GM12878 (cell line): ENCODE measurements at regions not wholly inside any gene's neighbourhood (a gene's known extent, or its start where the extent isn't known, plus 50 kb on each side); places are given as distances from the start of the nearest gene placed in this dataset.

Experiments used
- ATAC-seq: fragments of 200-7000 bp; cut with Tn5 transposase; 3 replicates; pipeline ENCODE4 v1.9.1; 2020; ENCODE audit warnings: mild to moderate bottlenecking, moderate library complexity
- BruUV-seq: library from RNA; stranded (reverse); fragments of 400-500 nt; replicated peaks from 2 replicates; lab custom pipeline; 2021; lab: Mats Ljungman, UMichigan
- CTCF ChIA-PET: fragments of 300-600 bp; sonication (Branson Sonifier 250); formaldehyde crosslinking; extraction: SDS; loops from one replicate; lab custom pipeline; 2021; ENCODE audit warnings: inconsistent platforms; lab: Yijun Ruan, JAX
- POLR2A ChIA-PET: fragments of 350-600 bp; formaldehyde crosslinking; extraction: SDS; loops from one replicate; lab custom pipeline; 2021; ENCODE audit warnings: inconsistent platforms; lab: Charles Lee
- RAD21 ChIA-PET: fragments of 300-600 bp; sonication (Branson Sonifier 250); formaldehyde crosslinking; loops from one replicate; lab custom pipeline; 2023; ENCODE audit warnings: antibody characterized with exemption; ENCODE audit not compliant: unreplicated experiment; lab: Charles Lee
- SMC1A ChIA-PET: fragments of 300-600 bp; sonication (Branson Sonifier 250); formaldehyde crosslinking; loops from one replicate; lab custom pipeline; 2023; ENCODE audit not compliant: unreplicated experiment, uncharacterized antibody; lab: Charles Lee
- DNase-seq: peaks from one replicate; pipeline ENCODE4 v3.0.0-alpha.2; 2011; ENCODE audit warnings: low read depth, low spot score
- FAIRE-seq: peaks from 3 replicates; lab custom pipeline; 2011; peaks lifted over from hg19 to GRCh38; lab: Jason Lieb, UNC
- H2AFZ ChIP-seq: 2 replicates; pipeline ENCODE4 v1.6.0; 2011; ENCODE audit warnings: low read depth, low read length, control low read depth; ENCODE audit not compliant: control insufficient read depth
- H3K27ac ChIP-seq: 2 replicates; pipeline ENCODE4 v1.5.1; 2011; ENCODE audit warnings: control low read depth; ENCODE audit not compliant: control insufficient read depth, insufficient read depth
- H3K27me3 ChIP-seq, 2 experiments: replicated peaks in 1 of 2; 2 replicates each; pipeline versions ENCODE4 v1.6.0 to v1.6.1; 2011; ENCODE audit warnings: low read length in 1 of 2; ENCODE audit not compliant: control insufficient read depth in 2 of 2, insufficient read depth in 2 of 2
- H3K36me3 ChIP-seq, 2 experiments: 2 replicates each; pipeline ENCODE4 v1.5.1; 2011; ENCODE audit warnings: low read length in 1 of 2; ENCODE audit not compliant: control insufficient read depth in 2 of 2, insufficient read depth in 2 of 2
- H3K4me1 ChIP-seq: 2 replicates; pipeline ENCODE4 v1.6.1; 2011; ENCODE audit warnings: mild to moderate bottlenecking, low read length, moderate library complexity, mixed read lengths; ENCODE audit not compliant: control insufficient read depth, insufficient read depth
- H3K4me2 ChIP-seq: 2 replicates; pipeline ENCODE4 v1.6.0; 2011; ENCODE audit warnings: control low read depth; ENCODE audit not compliant: control insufficient read depth, insufficient read depth
- H3K4me3 ChIP-seq: fragments of 200-600 bp; sonication (generic); 2 replicates; pipeline ENCODE4 v1.5.1; 2016
- H3K79me2 ChIP-seq: 2 replicates; pipeline ENCODE4 v1.6.0; 2011; ENCODE audit warnings: low read length; ENCODE audit not compliant: control insufficient read depth, insufficient read depth
- H3K9ac ChIP-seq: 2 replicates; pipeline ENCODE4 v1.8.0; 2011; ENCODE audit warnings: low read length, control low read depth, mixed read lengths; ENCODE audit not compliant: control insufficient read depth, insufficient read depth
- H3K9me3 ChIP-seq: replicated peaks from 3 replicates; pipeline ENCODE4 v1.5.1; 2011; ENCODE audit warnings: mild to moderate bottlenecking, low read length; ENCODE audit not compliant: control insufficient read depth, insufficient read depth
- H4K20me1 ChIP-seq: 2 replicates; pipeline ENCODE4 v1.6.0; 2011; ENCODE audit not compliant: control insufficient read depth, insufficient read depth
- ATF2 ChIP-seq: IDR thresholded peaks from 2 replicates; pipeline ENCODE4 v1.6.1; 2012; ENCODE audit warnings: low read length, inconsistent platforms
- BCL11A ChIP-seq: IDR thresholded peaks from 2 replicates; pipeline ENCODE4 v1.6.1; 2011; ENCODE audit warnings: low read depth, low read length
- BHLHE40 ChIP-seq, 2 experiments: fragments of 450-650 bp in 1 of 2; IDR thresholded peaks; 2 replicates each; pipeline ENCODE4 v1.6.1; 2011 to 2017; ENCODE audit warnings: low read depth in 2 of 2, borderline replicate concordance in 1 of 2, improper control_type of control experiment in 1 of 2, low read length in 1 of 2, mild to moderate bottlenecking in 1 of 2
- HDGF ChIP-seq: fragments of 450-650 bp; IDR thresholded peaks from 2 replicates; pipeline ENCODE4 v1.6.1; 2016; ENCODE audit warnings: antibody characterized with exemption
- KLF5 ChIP-seq: fragments of 450-650 bp; IDR thresholded peaks from 2 replicates; pipeline ENCODE4 v1.6.1; 2014; ENCODE audit warnings: mild to moderate bottlenecking; ENCODE audit not compliant: partially characterized antibody
- NBN ChIP-seq: fragments of 450-650 bp; IDR thresholded peaks from 2 replicates; pipeline ENCODE4 v1.6.1; 2016
- NFYA ChIP-seq: IDR thresholded peaks from 2 replicates; pipeline ENCODE4 v1.6.1; 2011; ENCODE audit warnings: low read depth, mild to moderate bottlenecking, low read length, improper control_type of control experiment, borderline replicate concordance
- POLR2A ChIP-seq: IDR thresholded peaks from 2 replicates; pipeline ENCODE4 v1.6.1; 2011; ENCODE audit warnings: low read depth, mild to moderate bottlenecking, low read length
- REST ChIP-seq: IDR thresholded peaks from 2 replicates; pipeline ENCODE4 v1.6.1; 2012; ENCODE audit warnings: mild to moderate bottlenecking, low read depth, low read length
- SREBF2 ChIP-seq: IDR thresholded peaks from 2 replicates; pipeline ENCODE4 v1.6.1; 2012; ENCODE audit warnings: mild to moderate bottlenecking, low read length
- ZNF207 ChIP-seq: fragments of 450-650 bp; IDR thresholded peaks from 2 replicates; pipeline ENCODE4 v1.6.1; 2014; ENCODE audit warnings: antibody characterized with exemption, mild to moderate bottlenecking, borderline replicate concordance
- ZSCAN29 ChIP-seq: fragments of 450-650 bp; IDR thresholded peaks from 2 replicates; pipeline ENCODE4 v1.6.1; 2017; ENCODE audit warnings: mild to moderate bottlenecking, moderate library complexity
- WGBS: methylation state at CpG from one replicate; pipeline ENCODE4 v1.1.6; 2016; ENCODE audit warnings: low lambda C conversion rate; ENCODE audit not compliant: insufficient replicate concordance, insufficient coverage; ENCODE audit errors: missing lambda C conversion rate; 5-methylcytosine and 5-hydroxymethylcytosine counted together
- in situ Hi-C: fragments of 300-500 bp; cut with MboI; formaldehyde crosslinking; loops from 9 replicates; pipeline ENCODE4 v1.14.3; 2018; ENCODE audit warnings: mixed read lengths
- intact Hi-C: fragments of 100-400 bp; cut with micrococcal nuclease; formaldehyde crosslinking; loops from one replicate; pipeline ENCODE4 v1.14.2; 2022; ENCODE audit not compliant: unreplicated experiment

GRCh38 chrX:144790148-144790547, 457.2 kb upstream of the SPANXN1 start (continued):
- no peak for TF ChIP-seq BCL11A
- no peak for TF ChIP-seq REST
- TF ChIP-seq NFYA = no peak
- TF ChIP-seq ATF2 = no peak
- TF ChIP-seq, all 136 proteins: peak for 0

GRCh38 chrX:144791298-144791697, 456.0 kb upstream of the SPANXN1 start:
- no peaks in the 10 kb centered on the region for H3K27me3 ChIP-seq
- no peaks in the 10 kb centered on the region for H4K20me1 ChIP-seq
- intact Hi-C loops = no loop called here
- in situ Hi-C loops = no loop called here
- BruUV-seq = no TSS peak
- no peak overlapping the region for H3K9ac ChIP-seq
- H3K4me1 ChIP-seq = no peaks in the 10 kb centered on the region
- no peaks in the 10 kb centered on the region for H3K36me3 ChIP-seq
- ChIA-PET CTCF (no interaction called here), POLR2A (no interaction called here), RAD21 (no interaction called here), SMC1A (no interaction called here)
- TF ChIP-seq SREBF2 (no peak), ZNF207 (no peak), HDGF (no peak), KLF5 (no peak), NBN (no peak), ZSCAN29 (no peak), BHLHE40 (IDR thresholded peaks at IDR 0.05; ENCODE audit: borderline replicate concordance in 1 of 2, low read depth in 2 of 2, low read length in 1 of 2) (no peak), POLR2A (no peak)
- 15% methylated on average over 5 of the region's 5 CpGs for WGBS
- ATAC-seq (no peak), FAIRE-seq (no peak), DNase-seq (no peak)
- no peaks in the 10 kb centered on the region for H3K79me2 ChIP-seq
- H3K4me2 ChIP-seq = no peak overlapping the region
- no peak overlapping the region for H3K4me3 ChIP-seq
- H2AFZ ChIP-seq = no peak overlapping the region
- H3K9me3 ChIP-seq = no peaks in the 10 kb centered on the region
- H3K27ac ChIP-seq = no peak overlapping the region
